GM12872 (cell line): ENCODE measurements at regions not wholly inside any gene's neighbourhood (a gene's known extent, or its start where the extent isn't known, plus 50 kb on each side); places are given as distances from the start of the nearest gene placed in this dataset.

Experiments
- CTCF ChIP-seq: IDR thresholded peaks from 3 replicates; pipeline ENCODE4 v1.5.1; 2011; ENCODE audit warnings: low read depth, mild to moderate bottlenecking, low read length, moderate library complexity; ENCODE audit not compliant: insufficient read depth

DNA sequence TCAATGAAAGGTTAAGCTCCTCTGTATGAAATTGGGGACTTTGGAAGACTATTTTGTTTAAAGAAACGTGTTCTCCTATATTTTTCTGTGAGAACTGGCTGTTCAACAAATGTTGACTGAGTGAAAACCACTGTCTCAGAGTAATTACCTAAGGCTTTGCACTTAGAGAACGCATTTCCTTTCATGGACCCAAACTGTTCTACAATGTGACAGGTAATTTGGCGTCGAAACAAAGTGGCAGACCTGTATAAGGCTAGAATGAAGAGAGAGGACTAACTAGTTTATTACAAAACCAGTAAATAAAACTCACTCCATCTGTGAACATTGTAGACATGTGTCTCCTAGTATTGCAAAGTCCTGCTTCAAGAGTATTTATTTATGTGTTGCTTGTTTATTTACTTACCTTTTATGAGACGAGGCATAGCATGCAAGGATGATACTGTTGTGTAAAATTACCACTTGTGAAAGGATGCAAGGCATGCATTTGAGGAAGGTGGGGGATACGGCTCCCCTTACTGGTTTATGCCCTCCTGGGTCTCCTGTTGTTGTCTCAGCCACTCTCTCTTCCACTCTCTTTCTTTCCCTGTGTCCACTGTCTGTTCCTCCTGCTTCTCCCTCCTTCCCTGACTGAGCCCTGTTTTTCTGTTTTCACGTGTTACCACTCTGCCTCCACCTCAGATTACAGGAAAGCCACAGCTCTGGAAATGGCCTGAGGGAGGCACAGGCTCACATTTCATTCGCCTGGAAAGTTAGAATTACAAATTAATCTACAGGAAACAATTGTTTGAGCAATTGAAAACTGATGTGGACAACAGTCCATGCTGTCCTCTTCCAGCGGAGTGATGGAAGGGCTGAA, 444.0 kb upstream of the ZNF608 start:
- no peak for TF ChIP-seq CTCF

DNA sequence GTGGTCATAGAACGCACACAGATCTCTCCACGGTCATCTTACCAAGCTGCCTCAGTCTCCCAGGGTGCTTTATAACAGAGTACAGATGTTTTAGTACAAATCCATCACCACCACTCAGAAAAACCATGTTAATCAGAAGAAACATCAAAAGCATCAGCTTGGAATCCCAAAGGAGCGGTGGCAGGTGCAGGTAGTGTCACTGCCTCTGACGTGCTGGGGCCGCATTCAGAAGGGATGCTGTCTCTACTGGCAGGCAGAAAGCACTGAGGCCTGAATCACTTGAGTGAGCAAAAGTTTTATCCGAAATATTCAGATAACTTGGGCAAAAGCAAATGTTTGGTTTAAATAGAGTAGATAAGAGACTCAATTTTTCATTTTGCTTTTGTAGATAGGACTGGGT, 448.4 kb upstream of the ZNF608 start:
- TF ChIP-seq CTCF, result no peak

- TF ChIP-seq CTCF, result no peak
Measured at GRCh38 chr5:125196481-125197111, 450.2 kb upstream of the ZNF608 start.

- no peak for TF ChIP-seq CTCF
Measured at GRCh38 chr5:125197321-125197720, 450.9 kb upstream of the ZNF608 start.

- no peak for TF ChIP-seq CTCF
Measured at GRCh38 chr5:125198270-125198974, 452.0 kb upstream of the ZNF608 start.

- no peak for TF ChIP-seq CTCF
Measured at GRCh38 chr5:125199373-125199772, 452.9 kb upstream of the ZNF608 start.

DNA sequence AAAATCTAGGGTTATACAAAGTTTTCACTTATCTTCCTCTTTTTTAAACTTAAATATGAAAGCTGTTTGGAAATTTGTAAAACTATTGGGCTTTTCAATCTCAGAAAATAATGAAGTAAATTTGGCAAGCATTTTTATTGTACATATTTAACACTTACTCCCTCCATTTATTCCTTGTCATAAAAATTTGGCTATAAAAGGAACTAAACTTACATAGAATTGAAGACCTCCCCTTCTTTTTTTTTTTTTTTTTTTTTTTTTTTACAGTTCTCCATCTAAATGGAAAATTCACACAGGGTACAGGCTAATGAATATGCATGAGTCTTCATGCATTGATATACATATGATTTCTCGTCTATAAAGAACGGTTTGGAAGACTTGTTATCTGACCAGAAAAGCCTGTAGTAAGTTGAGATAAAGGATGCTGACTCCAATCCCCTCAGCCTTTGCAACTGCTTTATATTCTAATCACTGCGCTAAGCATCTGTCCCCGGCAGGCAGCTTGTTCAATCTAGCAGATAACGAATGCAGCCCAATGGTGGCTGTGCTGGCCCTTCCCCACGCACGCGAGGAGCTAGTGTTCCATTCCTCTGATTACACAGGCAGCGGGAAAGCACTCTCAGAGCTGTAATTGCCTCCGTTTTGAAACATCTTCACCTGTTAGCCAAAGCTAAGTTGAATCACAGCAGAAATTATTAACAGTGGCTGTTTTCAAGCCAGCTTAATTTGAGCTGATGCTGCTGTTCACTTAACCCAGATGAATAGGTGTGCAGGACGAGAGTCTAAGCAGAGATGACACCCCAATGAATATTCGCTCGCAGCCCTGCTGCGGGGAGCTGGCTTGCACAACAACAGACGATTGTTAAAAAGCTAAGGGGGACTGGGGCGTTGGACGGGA, 453.8 kb upstream of the ZNF608 start:
- TF ChIP-seq CTCF, result no peak
